Spleen (tissue), 11 donors: ENCODE measurements at regions not wholly inside any gene's neighbourhood (a gene's known extent, or its start where the extent isn't known, plus 50 kb on each side); places are given as distances from the start of the nearest gene placed in this dataset.

Source experiments
- DNase-seq: peaks from one replicate; pipeline ENCODE4 v3.0.0-alpha.2; 2020
- H3K27ac ChIP-seq, 8 donors: fragments of 200-600 bp; sonication (generic) in 7 of 8; 1 replicate in 4 of 8; 2 replicates in 4 of 8; pipeline versions ENCODE4 v1.5.0 to v1.8.0; 2016 to 2021; ENCODE audit warnings: inconsistent platforms in 4 of 8, mild to moderate bottlenecking in 4 of 8, moderate library complexity in 1 of 8
- H3K27me3 ChIP-seq, 7 donors: fragments of 200-600 bp; sonication (generic) in 6 of 7; replicated peaks in 1 of 7; 1 replicate in 4 of 7; 2 replicates in 3 of 7; pipeline versions ENCODE4 v1.5.0 to v1.8.0; 2016 to 2021; ENCODE audit warnings: inconsistent platforms in 3 of 7, mild to moderate bottlenecking in 1 of 7
- H3K36me3 ChIP-seq, 6 donors: fragments of 200-600 bp; sonication (generic) in 5 of 6; 1 replicate in 4 of 6; 2 replicates in 2 of 6; pipeline versions ENCODE4 v1.5.0 to v1.8.0; 2016 to 2021; ENCODE audit warnings: inconsistent platforms in 2 of 6
- H3K4me1 ChIP-seq, 6 donors: fragments of 200-600 bp; sonication (generic) in 5 of 6; 1 replicate in 3 of 6; 2 replicates in 3 of 6; pipeline versions ENCODE4 v1.5.0 to v1.8.0; 2016 to 2021; ENCODE audit warnings: inconsistent platforms in 3 of 6
- H3K4me3 ChIP-seq, 8 donors: fragments of 200-600 bp; sonication (generic) in 7 of 8; 1 replicate in 4 of 8; 2 replicates in 4 of 8; pipeline versions ENCODE4 v1.5.0 to v1.8.0; 2016 to 2021; ENCODE audit warnings: inconsistent platforms in 4 of 8, mild to moderate bottlenecking in 4 of 8, moderate library complexity in 2 of 8
- H3K9me3 ChIP-seq, 8 donors: fragments of 200-600 bp; sonication (generic) in 7 of 8; 1 replicate in 4 of 8; 2 replicates in 4 of 8; pipeline versions ENCODE4 v1.5.0 to v1.8.0; 2016 to 2021; ENCODE audit warnings: inconsistent platforms in 4 of 8
- CTCF ChIP-seq, 11 experiments: fragments of 200-600 bp in 7 of 11; fragments of 450-650 bp in 4 of 11; sonication (generic) in 4 of 11; IDR thresholded peaks in 8 of 11; conservative IDR thresholded peaks in 3 of 11; 1 replicate in 7 of 11; 2 replicates in 4 of 11; pipeline versions ENCODE4 v1.4.0 to v1.8.0; 2016 to 2021; ENCODE audit warnings: antibody characterized with exemption in 11 of 11, inconsistent platforms in 4 of 11, mild to moderate bottlenecking in 1 of 11
- POLR2A ChIP-seq, 3 donors: fragments of 450-650 bp; IDR thresholded peaks; one replicate each; pipeline ENCODE4 v1.5.1; 2017; ENCODE audit warnings: antibody characterized with exemption in 3 of 3, mild to moderate bottlenecking in 1 of 3
- POLR2AphosphoS5 ChIP-seq, 3 donors: sonication (generic); formaldehyde crosslinking; IDR thresholded peaks; one replicate each; pipeline ENCODE4 v1.5.1; 2017; ENCODE audit warnings: antibody characterized with exemption in 3 of 3
- WGBS, 5 donors: extraction: QIAGEN DNeasy Blood & Tissue Kit in 3 of 5; methylation state at CpG; one replicate each; pipeline versions ENCODE4 v1.1.5 to v1.1.7; 2013 to 2018; 5-methylcytosine and 5-hydroxymethylcytosine counted together
- intact Hi-C: fragments of 100-400 bp; cut with DNase I; formaldehyde crosslinking; loops from one replicate; pipeline ENCODE4 v1.15.0; 2023; ENCODE audit warnings: low total_unique reads
- donor health status: healthy with polysubstance abuse.
- donor health status: DM: no; HTN: no; CAD: no; lungs with moderate emphysema.
- donor health status: DM: no; HTN: no; CAD: no.
- donor health status: Bipolar disorder and iron deficiency.
- donor health status: healthy.
- donor health status: DM: no; HTN: no; CAD: no.
- donor health status: DM: yes; HTN: yes; CAD: no.

DNA sequence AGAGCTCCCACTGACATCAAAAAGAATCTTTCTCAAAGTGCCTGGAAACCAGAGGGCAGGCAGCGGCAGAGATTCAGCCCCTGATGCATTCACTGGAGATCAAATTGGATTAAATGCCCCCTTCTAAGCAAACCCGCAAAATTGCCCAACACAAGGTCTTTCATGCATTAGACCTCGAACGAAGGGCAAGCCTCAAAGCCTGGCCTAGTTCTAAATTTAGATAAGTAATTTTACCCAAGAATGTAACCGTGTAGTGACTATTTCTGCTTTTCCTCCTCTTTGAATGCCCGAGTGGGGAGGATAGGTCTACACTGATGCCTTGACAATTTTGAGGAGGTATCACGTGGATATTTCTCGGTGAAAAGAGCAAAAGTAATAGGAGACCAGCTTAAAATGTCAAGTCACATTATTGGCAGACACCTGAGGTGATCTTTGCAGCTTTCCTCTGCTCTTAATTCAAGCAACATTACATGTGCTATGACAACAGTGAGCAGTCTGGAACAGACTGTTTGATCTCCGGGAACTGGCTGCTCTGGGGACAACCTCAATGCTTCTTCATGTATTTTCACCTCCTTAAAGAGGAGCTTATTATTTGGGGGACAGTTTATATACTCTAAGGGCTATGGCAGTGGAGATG lies 1263.5 kb upstream of the AUTS2 start:
- Histone ChIP-seq H3K27me3 (no peaks in the 10 kb centered on the region), H3K27ac (no peak overlapping the region), H3K4me1 (no peaks in the 10 kb centered on the region), H3K36me3 (no peaks in the 10 kb centered on the region), H3K9me3 (peaks cover 0 to 74% (median 22%) of the 10 kb centered on the region in 8 donors), H3K4me3 (no peak overlapping the region)
- 78 to 86% (median 81%) methylated on average over 9 of the region's 9 CpGs for WGBS, 5 donors
- DNase-seq: no peak
- TF ChIP-seq POLR2A (IDR thresholded peaks at IDR 0.05) (no peak), CTCF (IDR thresholded peaks at IDR 0.05 in 8 of 11, conservative IDR thresholded peaks at IDR 0.05 in 3 of 11) (no peak), POLR2AphosphoS5 (IDR thresholded peaks at IDR 0.05) (no peak)
- intact Hi-C loops: no loop called here

DNA sequence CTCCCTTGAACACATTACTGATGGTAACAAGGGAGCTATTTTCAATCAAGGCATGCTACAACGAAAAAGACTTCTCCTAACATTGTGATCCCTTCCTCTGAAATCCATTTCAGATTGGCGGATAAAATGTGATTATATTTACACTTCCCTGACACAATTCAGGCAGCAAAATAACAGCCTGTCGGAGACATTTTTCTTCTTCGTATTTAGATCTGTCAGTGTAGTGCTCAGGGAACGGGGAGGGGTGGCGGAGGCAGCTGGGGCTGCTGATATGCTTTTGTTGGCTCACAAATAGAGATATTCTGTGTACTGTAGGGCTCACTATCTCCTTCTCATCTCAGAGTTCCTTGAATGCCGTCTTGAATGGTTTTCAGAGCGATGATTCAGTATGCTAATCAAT lies 1261.7 kb upstream of the AUTS2 start:
- H3K27me3 ChIP-seq: no peaks in the 10 kb centered on the region
- intact Hi-C loops: no loop called here

DNA sequence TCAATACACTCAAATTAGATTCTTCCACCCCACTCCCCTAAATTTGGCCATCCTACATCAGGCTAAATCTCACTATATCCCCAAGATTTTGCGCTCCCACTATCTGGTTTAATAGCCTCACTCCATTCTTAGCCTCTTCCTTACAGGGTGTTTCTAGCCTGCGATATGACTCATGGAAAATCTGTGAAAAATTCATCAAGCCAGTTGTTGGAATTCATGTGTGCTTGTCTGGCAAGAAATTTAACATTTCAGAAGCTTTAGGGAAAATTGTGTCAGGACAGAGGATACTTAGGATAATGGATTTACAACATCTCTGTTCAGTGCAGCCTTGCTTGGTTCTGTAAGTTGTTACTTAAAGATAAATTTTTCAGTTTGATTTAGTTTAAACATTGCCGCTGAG lies 1249.9 kb upstream of the AUTS2 start:
- no peak for DNase-seq
- intact Hi-C loops: no loop called here
- H3K4me3 ChIP-seq: no peak overlapping the region
- no peak for TF ChIP-seq CTCF (IDR thresholded peaks at IDR 0.05 in 8 of 11, conservative IDR thresholded peaks at IDR 0.05 in 3 of 11)
- no peak for TF ChIP-seq POLR2AphosphoS5 (IDR thresholded peaks at IDR 0.05)
- no peak for TF ChIP-seq POLR2A (IDR thresholded peaks at IDR 0.05)
- no peaks in the 10 kb centered on the region for H3K36me3 ChIP-seq
- 91 to 99% (median 94%) methylated on average over 3 of the region's 3 CpGs for WGBS, 5 donors
- H3K27me3 ChIP-seq: no peaks in the 10 kb centered on the region
- no peak overlapping the region for H3K27ac ChIP-seq
- no peaks in the 10 kb centered on the region for H3K4me1 ChIP-seq
- peaks cover 0 to 48% (median 17%) of the 10 kb centered on the region in 8 donors for H3K9me3 ChIP-seq

More for the DNA sequence above, 1261.7 kb upstream of the AUTS2 start:
- no peak for DNase-seq
- Histone ChIP-seq H3K27ac (no peak overlapping the region), H3K4me1 (no peaks in the 10 kb centered on the region), H3K9me3 (peaks cover 0 to 73% (median 18%) of the 10 kb centered on the region in 8 donors), H3K36me3 (no peaks in the 10 kb centered on the region), H3K4me3 (no peak overlapping the region)
- WGBS, 5 donors: 73 to 81% (median 78%) methylated on average over 8 of the region's 8 CpGs
- TF ChIP-seq CTCF (IDR thresholded peaks at IDR 0.05 in 8 of 11, conservative IDR thresholded peaks at IDR 0.05 in 3 of 11): no peak
- TF ChIP-seq POLR2AphosphoS5 (IDR thresholded peaks at IDR 0.05): no peak
- no peak for TF ChIP-seq POLR2A (IDR thresholded peaks at IDR 0.05)

DNA sequence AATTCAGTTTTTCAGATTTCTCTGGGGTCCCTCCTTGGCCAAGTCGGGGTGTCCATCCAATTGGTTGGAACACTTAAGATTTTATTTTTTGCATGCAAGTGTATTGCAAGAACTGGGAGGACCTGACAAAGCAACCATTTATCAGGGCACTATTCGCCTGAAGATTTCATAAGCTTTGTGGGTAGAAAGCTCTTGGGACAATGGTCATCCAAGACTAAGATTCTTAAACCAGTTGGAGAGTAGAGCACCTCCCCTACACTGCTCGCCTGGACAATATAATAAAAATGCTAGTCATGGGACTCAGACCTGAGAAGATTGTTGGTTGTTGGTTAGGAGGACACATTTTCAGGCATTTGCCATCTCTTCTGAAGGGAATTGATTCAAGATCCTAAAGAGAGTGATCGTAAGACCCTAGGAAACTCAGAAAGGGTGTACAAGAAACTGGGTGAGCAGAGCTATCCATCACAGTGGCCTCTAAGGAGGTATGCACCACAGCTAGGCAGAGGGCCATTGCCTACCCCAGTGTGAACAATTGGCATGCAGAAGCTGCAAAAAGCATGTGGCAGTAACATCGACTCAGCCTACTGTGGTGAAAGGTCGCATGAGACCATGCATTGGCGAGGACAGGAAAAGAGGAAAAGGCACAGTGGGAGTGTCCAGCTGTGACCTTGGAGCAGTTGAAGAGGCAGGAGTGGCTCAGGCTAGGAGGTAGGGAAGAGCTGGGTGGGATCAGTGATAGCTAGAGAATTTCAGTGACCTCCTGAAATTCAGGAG lies 1235.3 kb upstream of the AUTS2 start:
- H3K9me3 ChIP-seq: peaks cover 0 to 38% (median 2%) of the 10 kb centered on the region in 8 donors
- no peak overlapping the region for H3K27ac ChIP-seq
- TF ChIP-seq CTCF (IDR thresholded peaks at IDR 0.05 in 8 of 11, conservative IDR thresholded peaks at IDR 0.05 in 3 of 11) (no peak), POLR2A (IDR thresholded peaks at IDR 0.05) (no peak), POLR2AphosphoS5 (IDR thresholded peaks at IDR 0.05) (no peak)
- no peaks in the 10 kb centered on the region for H3K27me3 ChIP-seq
- H3K4me3 ChIP-seq: no peak overlapping the region
- no peak for DNase-seq
- no peaks in the 10 kb centered on the region for H3K36me3 ChIP-seq
- WGBS, 5 donors: 62 to 73% (median 68%) methylated on average over 7 of the region's 7 CpGs
- intact Hi-C loops: no loop called here
- no peaks in the 10 kb centered on the region for H3K4me1 ChIP-seq
